ENCODE measurements at regions not wholly inside any gene's neighbourhood (a gene's known extent, or its start where the extent isn't known, plus 50 kb on each side); places are given as distances from the start of the nearest gene placed in this dataset.

- peaks cover 11% of the 10 kb centered on the region for H3K27me3 ChIP-seq
- no peaks in the 10 kb centered on the region for H3K4me1 ChIP-seq (ENCODE audit: low read depth)
- DNase-seq (ENCODE audit: low read depth in 1 of 2, low spot score in 1 of 2), result no peak
- no peak overlapping the region for H3K27ac ChIP-seq
- no peaks in the 10 kb centered on the region for H3K36me3 ChIP-seq
- no peak overlapping the region for H3K4me3 ChIP-seq
- no peaks in the 10 kb centered on the region for H3K9me3 ChIP-seq (ENCODE audit: low read depth)
- TF ChIP-seq CTCF (IDR thresholded peaks at IDR 0.05; ENCODE audit: low read depth, low read length), result no peak
Observed at GRCh38 chr5:61734966-61735365, 402.9 kb downstream of the ZSWIM6 start.

GRCh38 chr5:61735531-61735930 lies 403.5 kb downstream of the ZSWIM6 start:
- Histone ChIP-seq H3K36me3 (no peaks in the 10 kb centered on the region), H3K4me3 (no peak overlapping the region), H3K4me1 (ENCODE audit: low read depth) (no peaks in the 10 kb centered on the region), H3K9me3 (ENCODE audit: low read depth) (no peaks in the 10 kb centered on the region), H3K27ac (no peak overlapping the region), H3K27me3 (peaks cover 11% of the 10 kb centered on the region)
- TF ChIP-seq CTCF (IDR thresholded peaks at IDR 0.05; ENCODE audit: low read depth, low read length), result no peak
- DNase-seq (ENCODE audit: low read depth in 1 of 2, low spot score in 1 of 2), result no peak

- DNase-seq (ENCODE audit: low read depth in 1 of 2, low spot score in 1 of 2), result no peak
- no peaks in the 10 kb centered on the region for H3K4me1 ChIP-seq (ENCODE audit: low read depth)
- H3K9me3 ChIP-seq (ENCODE audit: low read depth), result no peaks in the 10 kb centered on the region
- peaks cover 11% of the 10 kb centered on the region for H3K27me3 ChIP-seq
- no peak overlapping the region for H3K27ac ChIP-seq
- TF ChIP-seq CTCF (IDR thresholded peaks at IDR 0.05; ENCODE audit: low read depth, low read length), result no peak
- no peaks in the 10 kb centered on the region for H3K36me3 ChIP-seq
- no peak overlapping the region for H3K4me3 ChIP-seq
Observed at GRCh38 chr5:61735995-61736394, 403.9 kb downstream of the ZSWIM6 start.

- no peaks in the 10 kb centered on the region for H3K36me3 ChIP-seq
- H3K27me3 ChIP-seq, result peaks cover 7% of the 10 kb centered on the region
- no peak overlapping the region for H3K27ac ChIP-seq
- TF ChIP-seq CTCF (IDR thresholded peaks at IDR 0.05; ENCODE audit: low read depth, low read length), result no peak
- H3K9me3 ChIP-seq (ENCODE audit: low read depth), result no peaks in the 10 kb centered on the region
- DNase-seq (ENCODE audit: low read depth in 1 of 2, low spot score in 1 of 2), result no peak
- H3K4me3 ChIP-seq, result no peak overlapping the region
- H3K4me1 ChIP-seq (ENCODE audit: low read depth), result no peaks in the 10 kb centered on the region
Observed at GRCh38 chr5:61737301-61737963, 405.4 kb downstream of the ZSWIM6 start.

GRCh38 chr5:61737964-61738340 lies 405.9 kb downstream of the ZSWIM6 start:
- Histone ChIP-seq H3K36me3 (no peaks in the 10 kb centered on the region), H3K27me3 (peaks cover 3% of the 10 kb centered on the region), H3K4me3 (no peak overlapping the region), H3K4me1 (ENCODE audit: low read depth) (no peaks in the 10 kb centered on the region), H3K27ac (no peak overlapping the region), H3K9me3 (ENCODE audit: low read depth) (no peaks in the 10 kb centered on the region)
- no peak for TF ChIP-seq CTCF (IDR thresholded peaks at IDR 0.05; ENCODE audit: low read depth, low read length)
- no peak for DNase-seq (ENCODE audit: low read depth in 1 of 2, low spot score in 1 of 2)

All from cardiac muscle cell (in vitro differentiated cells and primary cell).